Right atrium auricular region (tissue), 2 donors: ENCODE measurements at regions not wholly inside any gene's neighbourhood (a gene's known extent, or its start where the extent isn't known, plus 50 kb on each side); places are given as distances from the start of the nearest gene placed in this dataset.
A peak's percentile ranks its signal among the peaks of the same experiment; 100 is the strongest.

Experiments used
- DNase-seq: peaks from one replicate; pipeline ENCODE4 v3.0.0-alpha.2; 2019; ENCODE audit warnings: low spot score
- H3K27ac ChIP-seq, 2 donors: fragments of 200-600 bp; sonication (generic); 1 replicate in 1 of 2; 2 replicates in 1 of 2; pipeline ENCODE4 v1.5.1; 2016 to 2019
- H3K27me3 ChIP-seq, 2 donors: fragments of 200-600 bp; sonication (generic); one replicate each; pipeline versions ENCODE4 v1.5.1 to v1.6.0; 2017 to 2019
- H3K36me3 ChIP-seq: fragments of 200-600 bp; sonication (generic); one replicate; pipeline ENCODE4 v1.5.1; 2016
- H3K4me1 ChIP-seq, 2 donors: fragments of 200-600 bp; sonication (generic); one replicate each; pipeline versions ENCODE4 v1.5.1 to v1.6.0; 2017 to 2019
- H3K4me3 ChIP-seq, 2 donors: fragments of 200-600 bp; sonication (generic); 1 replicate in 1 of 2; 2 replicates in 1 of 2; pipeline ENCODE4 v1.5.1; 2017 to 2019; ENCODE audit warnings: mild to moderate bottlenecking in 1 of 2, moderate library complexity in 1 of 2
- H3K9me3 ChIP-seq, 2 donors: fragments of 200-600 bp; sonication (generic); one replicate each; pipeline ENCODE4 v1.5.1; 2019
- TF ChIP-seq, protein P1 (sequence below), 2 donors: fragments of 200-600 bp; sonication (generic); IDR thresholded peaks; one replicate each; pipeline ENCODE4 v1.5.1; 2019; ENCODE audit warnings: antibody characterized with exemption in 2 of 2

- H3K27me3 ChIP-seq, result no peaks in the 10 kb centered on the region
- no peaks in the 10 kb centered on the region for H3K36me3 ChIP-seq
- no peaks in the 10 kb centered on the region for H3K4me1 ChIP-seq
- no peak for DNase-seq
- TF ChIP-seq, protein P1, sequence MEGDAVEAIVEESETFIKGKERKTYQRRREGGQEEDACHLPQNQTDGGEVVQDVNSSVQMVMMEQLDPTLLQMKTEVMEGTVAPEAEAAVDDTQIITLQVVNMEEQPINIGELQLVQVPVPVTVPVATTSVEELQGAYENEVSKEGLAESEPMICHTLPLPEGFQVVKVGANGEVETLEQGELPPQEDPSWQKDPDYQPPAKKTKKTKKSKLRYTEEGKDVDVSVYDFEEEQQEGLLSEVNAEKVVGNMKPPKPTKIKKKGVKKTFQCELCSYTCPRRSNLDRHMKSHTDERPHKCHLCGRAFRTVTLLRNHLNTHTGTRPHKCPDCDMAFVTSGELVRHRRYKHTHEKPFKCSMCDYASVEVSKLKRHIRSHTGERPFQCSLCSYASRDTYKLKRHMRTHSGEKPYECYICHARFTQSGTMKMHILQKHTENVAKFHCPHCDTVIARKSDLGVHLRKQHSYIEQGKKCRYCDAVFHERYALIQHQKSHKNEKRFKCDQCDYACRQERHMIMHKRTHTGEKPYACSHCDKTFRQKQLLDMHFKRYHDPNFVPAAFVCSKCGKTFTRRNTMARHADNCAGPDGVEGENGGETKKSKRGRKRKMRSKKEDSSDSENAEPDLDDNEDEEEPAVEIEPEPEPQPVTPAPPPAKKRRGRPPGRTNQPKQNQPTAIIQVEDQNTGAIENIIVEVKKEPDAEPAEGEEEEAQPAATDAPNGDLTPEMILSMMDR (IDR thresholded peaks at IDR 0.05), result no peak
- H3K27ac ChIP-seq, result no peak overlapping the region
- H3K9me3 ChIP-seq, result no peaks in the 10 kb centered on the region
- H3K4me3 ChIP-seq, result no peak overlapping the region
These were observed 508.8 kb downstream of the C4orf33 start for GRCh38 chr4:129604632-129605255.

DNA sequence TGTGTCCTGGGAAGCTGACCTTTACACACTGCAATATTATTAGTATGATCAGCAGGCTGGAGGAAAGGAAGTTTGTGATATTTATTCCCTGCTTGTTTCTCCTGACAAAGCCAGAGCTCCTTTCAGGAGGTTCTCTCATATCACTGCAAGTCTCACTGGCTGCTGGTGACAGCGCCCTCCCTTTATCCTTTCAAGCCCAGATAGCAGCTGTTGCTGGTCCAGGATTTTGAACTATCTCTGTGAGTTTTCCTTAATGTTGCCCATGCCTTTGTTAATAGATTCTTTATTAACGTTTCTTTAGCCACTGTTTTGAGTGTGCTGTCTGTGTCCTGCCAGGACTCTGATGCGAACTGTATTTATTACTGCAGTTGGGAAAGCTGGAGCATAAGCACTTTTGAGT is 518.7 kb downstream of the C4orf33 start:
- Histone ChIP-seq H3K4me3 (no peak overlapping the region), H3K36me3 (no peaks in the 10 kb centered on the region), H3K27ac (no peak overlapping the region), H3K27me3 (no peaks in the 10 kb centered on the region), H3K4me1 (no peaks in the 10 kb centered on the region), H3K9me3 (no peaks in the 10 kb centered on the region)
- TF ChIP-seq, protein P1 (IDR thresholded peaks at IDR 0.05), result no peak
- no peak for DNase-seq

- Histone ChIP-seq H3K27ac (no peak overlapping the region), H3K4me3 (no peak overlapping the region), H3K36me3 (no peaks in the 10 kb centered on the region), H3K4me1 (no peaks in the 10 kb centered on the region), H3K27me3 (no peaks in the 10 kb centered on the region), H3K9me3 (no peaks in the 10 kb centered on the region)
- TF ChIP-seq, protein P1 (IDR thresholded peaks at IDR 0.05), result no peak
- DNase-seq, result no peak
These were observed 526.6 kb downstream of the C4orf33 start for GRCh38 chr4:129622566-129622965.

DNA sequence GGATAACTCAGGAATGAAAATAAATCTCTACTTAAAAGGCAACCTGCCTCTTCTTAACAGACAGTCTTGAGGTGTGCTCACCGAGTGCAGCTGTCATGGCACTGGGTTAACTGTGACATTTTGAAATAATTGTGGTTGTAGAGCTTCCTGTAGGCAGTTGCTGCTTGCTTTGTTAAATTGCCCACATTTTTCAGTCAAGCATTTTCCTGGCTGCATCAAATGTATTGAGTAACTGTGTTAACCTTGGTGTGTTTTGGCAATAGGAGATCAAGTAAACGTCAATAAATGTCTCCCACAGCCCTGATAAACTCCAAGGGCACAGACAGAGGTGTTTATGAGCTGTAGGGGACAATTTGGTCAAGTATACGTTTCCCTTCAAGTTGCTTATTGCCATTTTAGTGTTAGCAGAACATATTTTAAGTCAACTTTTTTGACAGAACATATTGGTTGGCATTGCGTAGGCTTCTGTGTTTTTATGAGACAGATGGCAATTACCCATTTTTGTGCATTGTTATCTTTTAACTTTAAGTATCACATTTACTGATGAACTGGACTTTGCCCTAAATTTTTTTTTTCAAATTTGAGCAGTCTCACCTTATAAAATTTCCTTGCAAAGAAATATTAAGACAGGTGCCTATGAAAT is 527.4 kb downstream of the C4orf33 start:
- no peak for DNase-seq
- H3K27ac ChIP-seq, result no peak overlapping the region
- H3K9me3 ChIP-seq, result no peaks in the 10 kb centered on the region
- no peaks in the 10 kb centered on the region for H3K4me1 ChIP-seq
- no peaks in the 10 kb centered on the region for H3K27me3 ChIP-seq
- H3K4me3 ChIP-seq, result no peak overlapping the region
- TF ChIP-seq, protein P1 (IDR thresholded peaks at IDR 0.05), result no peak
- H3K36me3 ChIP-seq, result no peaks in the 10 kb centered on the region

DNA sequence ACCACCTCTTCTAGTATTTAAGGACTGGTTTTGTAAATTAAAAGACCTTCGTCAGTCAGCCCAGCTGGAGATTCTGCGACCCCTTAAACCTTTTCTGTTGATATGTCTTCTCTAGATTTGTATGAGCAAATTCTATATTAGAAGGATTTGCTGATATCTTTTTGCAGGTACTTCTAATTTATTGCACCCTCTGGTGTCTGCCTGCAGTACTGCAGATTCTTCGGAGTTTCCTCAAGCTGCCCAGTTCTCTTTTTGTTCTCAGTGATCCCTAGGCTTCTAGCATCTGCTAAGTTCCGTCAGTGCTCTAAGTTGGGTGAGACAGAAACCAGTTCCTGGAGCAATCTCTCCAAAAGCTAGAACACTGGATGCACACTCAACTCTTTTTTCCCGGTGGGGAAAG is 545.2 kb downstream of the C4orf33 start:
- H3K27ac ChIP-seq, result no peak overlapping the region
- peak; percentile 66 for DNase-seq

More for the DNA sequence above, 545.2 kb downstream of the C4orf33 start:
- Histone ChIP-seq H3K4me1 (no peaks in the 10 kb centered on the region), H3K4me3 (no peak overlapping the region), H3K9me3 (no peaks in the 10 kb centered on the region), H3K27me3 (no peaks in the 10 kb centered on the region), H3K36me3 (no peaks in the 10 kb centered on the region)
- TF ChIP-seq, protein P1 (IDR thresholded peaks at IDR 0.05), result peak; percentile 76 to 80
